Colonic mucosa (tissue), 4 donors: ENCODE measurements at regions not wholly inside any gene's neighbourhood (a gene's known extent, or its start where the extent isn't known, plus 50 kb on each side); places are given as distances from the start of the nearest gene placed in this dataset.

ENCODE experiments used
- DNase-seq: peaks from one replicate; pipeline ENCODE4 v3.0.0-alpha.2; 2020
- H3K27ac ChIP-seq: fragments of 200-600 bp; one replicate; pipeline ENCODE4 v1.8.0; 2021
- H3K27me3 ChIP-seq: fragments of 200-600 bp; one replicate; pipeline ENCODE4 v1.8.0; 2021
- H3K36me3 ChIP-seq: fragments of 200-600 bp; one replicate; pipeline ENCODE4 v1.8.0; 2021
- H3K4me1 ChIP-seq: fragments of 200-600 bp; one replicate; pipeline ENCODE4 v1.8.0; 2021; ENCODE audit warnings: mild to moderate bottlenecking
- H3K4me3 ChIP-seq: fragments of 200-600 bp; one replicate; pipeline ENCODE4 v1.8.0; 2021
- H3K9ac ChIP-seq, 2 donors: one replicate each; pipeline ENCODE4 v1.7.0; 2013; ENCODE audit warnings: control low read depth in 2 of 2, low read depth in 2 of 2, low read length in 2 of 2
- H3K9me3 ChIP-seq: fragments of 200-600 bp; one replicate; pipeline ENCODE4 v1.8.0; 2021
- intact Hi-C: fragments of 100-400 bp; cut with DNase I; formaldehyde crosslinking; loops from one replicate; pipeline ENCODE4 v1.14.1; 2022
- TF ChIP-seq, protein P1 (sequence below): fragments of 200-600 bp; IDR thresholded peaks from one replicate; pipeline ENCODE4 v1.8.0; 2022; ENCODE audit warnings: antibody characterized with exemption, mild to moderate bottlenecking
- donor health status: healthy.
- donor health status: DM: no; HTN: no; CAD: no.
- donor health status: DM: no; HTN: no; CAD: no.

DNA sequence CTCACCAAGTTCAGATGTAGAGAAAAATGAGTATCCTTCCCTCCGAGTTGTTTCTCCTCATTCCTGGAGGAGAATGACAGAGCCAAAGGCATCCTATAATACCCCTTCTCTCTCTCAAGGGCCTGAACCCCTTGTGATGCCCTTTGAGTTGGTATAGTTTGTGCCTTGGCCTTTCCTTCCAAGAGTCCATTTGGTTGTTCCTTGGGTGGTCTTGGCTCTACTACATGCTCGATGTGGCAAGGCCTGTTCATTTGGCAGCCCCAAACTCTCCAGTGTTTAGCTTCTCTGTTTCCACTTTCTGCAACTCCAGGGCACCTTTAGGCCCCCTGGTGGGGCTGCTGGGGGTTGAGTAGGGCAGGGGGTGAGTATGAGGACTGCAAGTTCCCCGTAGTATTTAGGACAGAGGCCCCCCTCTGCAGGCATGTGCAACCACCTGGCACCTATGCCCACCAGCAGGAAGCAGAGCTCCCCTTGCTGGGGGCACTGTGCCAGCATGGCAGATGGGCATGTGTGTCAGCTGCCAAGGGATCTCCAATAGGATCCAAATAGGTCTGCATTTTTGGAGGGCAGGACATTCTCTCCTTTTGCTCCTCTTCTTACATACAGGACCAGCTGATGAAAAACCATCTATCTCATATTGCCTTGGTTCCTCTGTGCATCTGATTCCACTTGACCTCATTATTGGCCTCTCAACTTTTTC lies 217.2 kb upstream of the CADM1 start:
- intact Hi-C loops, result no loop called here
- Histone ChIP-seq H3K27me3 (no peaks in the 10 kb centered on the region), H3K36me3 (no peaks in the 10 kb centered on the region), H3K9ac (no peak overlapping the region), H3K4me3 (no peak overlapping the region), H3K27ac (no peak overlapping the region), H3K4me1 (no peaks in the 10 kb centered on the region), H3K9me3 (no peaks in the 10 kb centered on the region)
- TF ChIP-seq, protein P1, sequence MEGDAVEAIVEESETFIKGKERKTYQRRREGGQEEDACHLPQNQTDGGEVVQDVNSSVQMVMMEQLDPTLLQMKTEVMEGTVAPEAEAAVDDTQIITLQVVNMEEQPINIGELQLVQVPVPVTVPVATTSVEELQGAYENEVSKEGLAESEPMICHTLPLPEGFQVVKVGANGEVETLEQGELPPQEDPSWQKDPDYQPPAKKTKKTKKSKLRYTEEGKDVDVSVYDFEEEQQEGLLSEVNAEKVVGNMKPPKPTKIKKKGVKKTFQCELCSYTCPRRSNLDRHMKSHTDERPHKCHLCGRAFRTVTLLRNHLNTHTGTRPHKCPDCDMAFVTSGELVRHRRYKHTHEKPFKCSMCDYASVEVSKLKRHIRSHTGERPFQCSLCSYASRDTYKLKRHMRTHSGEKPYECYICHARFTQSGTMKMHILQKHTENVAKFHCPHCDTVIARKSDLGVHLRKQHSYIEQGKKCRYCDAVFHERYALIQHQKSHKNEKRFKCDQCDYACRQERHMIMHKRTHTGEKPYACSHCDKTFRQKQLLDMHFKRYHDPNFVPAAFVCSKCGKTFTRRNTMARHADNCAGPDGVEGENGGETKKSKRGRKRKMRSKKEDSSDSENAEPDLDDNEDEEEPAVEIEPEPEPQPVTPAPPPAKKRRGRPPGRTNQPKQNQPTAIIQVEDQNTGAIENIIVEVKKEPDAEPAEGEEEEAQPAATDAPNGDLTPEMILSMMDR, result no peak
- DNase-seq, result no peak

DNA sequence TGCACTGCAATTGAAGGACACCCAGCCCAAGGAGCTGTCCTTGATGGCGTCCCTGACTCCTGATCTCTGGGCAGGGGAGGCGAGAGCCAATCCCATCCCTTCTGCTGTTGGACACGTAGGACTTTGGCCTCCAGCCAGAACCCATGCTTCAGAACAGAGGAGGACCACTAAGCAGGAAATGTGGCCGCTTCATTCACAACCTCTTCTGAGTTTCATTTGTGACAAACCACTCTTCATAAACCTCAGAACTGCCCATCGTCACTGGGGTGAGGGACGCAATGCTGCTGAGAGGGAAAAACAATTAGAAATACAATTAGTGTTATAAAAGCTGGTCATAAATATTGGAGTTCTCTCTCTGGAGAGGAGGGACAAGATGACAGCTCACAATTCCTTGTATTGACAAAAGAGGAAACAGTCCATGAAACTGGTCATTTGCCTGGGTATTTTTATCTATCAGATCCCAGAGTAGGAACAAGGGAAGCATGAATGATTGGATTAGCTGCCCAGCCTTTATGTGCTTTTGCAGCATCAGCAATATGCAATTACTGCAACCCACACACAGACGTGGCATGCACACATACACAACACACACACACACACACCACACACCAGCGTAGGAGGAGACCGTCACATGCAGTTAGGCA lies 216.5 kb upstream of the CADM1 start:
- intact Hi-C loops, result no loop called here
- Histone ChIP-seq H3K4me3 (no peak overlapping the region), H3K36me3 (no peaks in the 10 kb centered on the region), H3K9ac (no peak overlapping the region), H3K4me1 (no peaks in the 10 kb centered on the region), H3K27me3 (no peaks in the 10 kb centered on the region), H3K27ac (no peak overlapping the region), H3K9me3 (no peaks in the 10 kb centered on the region)
- DNase-seq, result no peak
- TF ChIP-seq, protein P1, result no peak

DNA sequence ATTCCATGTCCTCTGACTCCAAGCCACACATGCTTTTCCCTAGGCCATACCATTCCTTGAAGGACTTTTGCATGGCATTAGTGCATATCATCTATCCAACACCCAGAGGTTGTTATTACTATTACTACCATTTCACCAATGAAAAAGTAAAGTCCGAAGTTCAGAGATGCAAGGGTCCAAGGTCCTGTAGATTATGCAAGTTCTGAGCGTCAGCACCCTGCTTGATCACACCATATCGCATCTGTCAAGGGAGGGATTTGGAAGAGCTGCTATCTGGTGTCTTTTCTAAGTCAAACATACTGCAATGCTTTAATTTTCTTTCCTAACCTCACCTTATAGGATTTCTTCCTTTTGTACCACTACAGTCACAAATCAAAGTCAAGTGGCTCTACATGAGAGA lies 214.7 kb upstream of the CADM1 start:
- Histone ChIP-seq H3K36me3 (no peaks in the 10 kb centered on the region), H3K9me3 (no peaks in the 10 kb centered on the region), H3K27me3 (no peaks in the 10 kb centered on the region), H3K9ac (no peak overlapping the region), H3K4me3 (no peak overlapping the region), H3K27ac (no peak overlapping the region), H3K4me1 (no peaks in the 10 kb centered on the region)
- no peak for DNase-seq
- TF ChIP-seq, protein P1, result no peak
- intact Hi-C loops, result no loop called here

DNA sequence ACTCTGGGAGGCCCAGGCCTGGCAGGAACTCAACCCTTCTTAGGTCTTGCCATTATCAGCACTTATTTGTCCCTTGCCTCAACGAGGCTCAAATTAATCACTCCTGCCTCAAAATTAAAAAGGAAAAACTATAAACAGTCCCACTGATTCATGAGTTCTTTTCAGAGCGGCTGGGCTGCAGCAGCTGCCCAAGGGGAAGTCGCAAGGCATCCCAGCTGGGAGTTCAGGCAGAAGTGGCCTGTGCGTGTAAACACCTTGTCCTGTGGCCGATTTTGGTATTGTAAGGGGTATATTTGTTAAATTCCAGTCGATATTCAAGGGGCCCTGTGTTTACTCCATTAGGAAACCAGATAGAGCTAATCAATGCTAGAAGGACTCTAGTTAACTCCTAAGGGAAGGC lies 213.9 kb upstream of the CADM1 start:
- TF ChIP-seq, protein P1, result no peak
- Histone ChIP-seq H3K9ac (no peak overlapping the region), H3K4me1 (no peaks in the 10 kb centered on the region), H3K9me3 (no peaks in the 10 kb centered on the region), H3K27me3 (no peaks in the 10 kb centered on the region), H3K36me3 (no peaks in the 10 kb centered on the region), H3K4me3 (no peak overlapping the region), H3K27ac (no peak overlapping the region)
- intact Hi-C loops, result no loop called here
- DNase-seq, result no peak

DNA sequence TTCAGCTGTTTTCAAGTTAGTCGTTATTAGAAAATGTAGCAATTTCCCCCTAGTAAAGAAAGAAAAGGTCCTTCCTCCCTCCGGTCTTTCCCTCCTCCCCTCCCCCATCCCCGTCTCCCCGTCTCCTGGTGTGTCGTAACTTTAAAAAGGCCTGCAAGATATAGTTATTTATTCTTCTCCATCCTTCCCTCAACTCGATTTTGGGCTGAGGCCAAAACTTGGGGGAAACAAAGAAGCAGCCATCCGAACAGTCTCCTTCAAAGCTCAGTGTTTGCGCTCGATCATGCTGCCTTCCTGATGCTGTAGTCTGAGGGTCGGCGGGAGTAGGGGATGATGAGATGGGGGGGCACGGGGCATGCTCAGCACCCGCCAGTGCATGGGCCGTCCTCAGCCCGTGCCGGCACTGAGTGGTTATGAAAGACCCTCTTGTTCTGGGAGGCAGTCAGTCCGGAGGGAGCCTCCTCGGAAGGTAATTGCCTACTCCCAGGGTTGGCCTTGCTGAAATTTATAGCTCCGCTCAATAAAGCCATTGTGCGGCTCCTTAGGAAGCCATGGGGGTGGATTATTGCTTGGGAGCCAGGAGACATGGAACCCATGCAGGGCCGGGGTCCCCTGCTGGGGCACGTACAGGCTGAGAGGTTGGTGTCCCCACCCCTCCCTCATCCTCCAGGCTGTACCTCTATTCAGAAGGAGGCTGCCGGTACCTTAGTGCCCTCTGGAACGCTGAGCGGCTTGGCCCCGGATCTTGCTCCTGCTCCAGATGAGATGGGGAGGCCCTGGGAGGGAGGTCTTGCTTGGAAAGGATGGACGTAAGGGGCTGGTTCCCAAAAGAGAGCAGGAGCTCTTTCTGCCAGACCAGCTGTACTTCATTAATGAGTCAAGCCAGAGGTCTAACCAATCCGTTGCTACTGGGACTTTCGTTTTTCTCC lies 212.7 kb upstream of the CADM1 start:
- Histone ChIP-seq H3K4me3 (no peak overlapping the region), H3K36me3 (no peaks in the 10 kb centered on the region), H3K9ac (no peak overlapping the region), H3K27ac (no peak overlapping the region), H3K9me3 (no peaks in the 10 kb centered on the region), H3K4me1 (no peaks in the 10 kb centered on the region), H3K27me3 (no peaks in the 10 kb centered on the region)
- TF ChIP-seq, protein P1, result no peak
- DNase-seq, result no peak
- intact Hi-C loops, result no loop called here
